OCI-M2 (cell line): ENCODE measurements at regions not wholly inside any gene's neighbourhood (a gene's known extent, or its start where the extent isn't known, plus 50 kb on each side); places are given as distances from the start of the nearest gene placed in this dataset.
"Not testable (repeated sequence)": the region's sequence is repeated elsewhere in the genome, so short reads cannot be mapped to it uniquely, and the experiment has no call there.

ENCODE experiments used
- DNase-seq: peaks from one replicate; lab custom pipeline; 2025; ENCODE audit not compliant: unreplicated experiment; lab: John Stamatoyannopoulos, UW

DNA sequence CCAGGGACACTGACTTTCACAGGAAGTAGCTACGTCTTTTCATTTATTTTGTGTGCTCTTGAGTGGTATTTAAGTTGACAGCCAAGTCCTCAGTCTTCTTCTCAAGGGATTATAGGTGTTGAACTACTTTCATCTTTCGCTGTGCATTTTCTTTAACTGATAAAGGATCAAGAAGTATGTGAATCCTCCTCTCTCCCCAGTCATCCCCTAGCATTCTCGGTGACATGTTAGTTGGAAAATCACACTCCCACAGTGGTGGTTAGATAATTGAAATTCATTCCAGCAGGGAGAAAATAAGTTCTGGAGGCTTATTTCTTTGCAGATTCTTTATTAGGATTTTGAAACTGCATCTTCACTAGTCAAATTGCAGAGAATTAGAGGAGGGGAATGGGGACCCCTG, 569.4 kb downstream of the MEI4 start:
- no peak for DNase-seq

DNA sequence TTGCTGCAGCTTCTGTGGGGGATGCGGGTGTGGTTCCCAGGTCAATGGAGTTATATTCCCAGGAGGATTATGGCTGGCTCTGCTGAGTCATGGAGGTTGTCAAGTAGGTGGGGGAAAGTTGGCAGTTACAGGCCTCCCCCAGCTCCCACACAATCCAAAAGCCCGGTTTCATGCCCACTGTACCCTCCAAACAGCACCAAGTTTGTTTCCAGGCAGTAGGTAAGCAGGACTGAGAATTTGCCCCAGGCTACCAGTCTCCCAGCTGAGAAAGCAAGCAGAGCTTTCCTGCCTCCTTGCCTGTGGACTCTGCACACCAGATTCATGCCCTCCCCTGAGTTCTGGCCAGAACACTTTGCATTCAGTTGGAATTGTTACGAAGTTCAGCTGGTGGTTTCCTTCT, 578.2 kb downstream of the MEI4 start:
- no peak for DNase-seq

DNA sequence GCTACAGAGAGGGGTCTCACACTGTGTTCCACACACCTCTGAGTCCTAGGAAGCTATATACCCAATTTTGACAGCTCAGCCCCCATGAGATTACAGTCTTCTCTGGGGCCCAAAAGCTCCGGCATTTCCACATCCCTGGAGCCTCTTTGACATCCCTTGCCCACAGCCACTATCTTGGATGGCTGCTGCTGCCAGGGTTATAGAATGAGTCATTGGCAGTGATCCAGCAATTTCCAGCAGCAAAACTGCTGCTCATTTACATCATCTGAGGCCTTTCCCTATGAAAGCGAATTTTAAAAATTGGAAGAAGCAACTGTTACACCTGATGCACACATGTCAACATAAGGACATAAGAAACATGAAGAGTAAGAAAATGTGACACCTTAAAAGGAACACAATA, 590.7 kb downstream of the MEI4 start:
- no peak for DNase-seq

DNA sequence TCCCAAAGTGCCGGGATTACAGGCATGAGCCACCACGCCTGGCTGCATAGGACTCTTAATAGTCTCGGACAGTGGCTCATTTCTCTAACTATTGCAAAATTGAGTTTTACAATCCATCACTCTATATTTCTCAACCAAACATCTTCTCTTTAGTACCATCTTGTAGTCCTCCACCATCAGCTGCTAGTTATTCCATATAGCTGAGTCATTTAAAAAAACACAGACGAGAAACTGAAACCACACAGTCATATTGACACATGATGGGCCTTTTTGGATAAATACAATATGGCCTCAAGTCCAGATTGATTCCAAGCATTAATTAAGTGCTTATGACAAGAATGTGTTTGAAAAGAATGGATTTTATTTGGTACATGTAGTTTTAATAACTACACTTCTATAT, 599.1 kb downstream of the MEI4 start:
- DNase-seq = no peak

DNA sequence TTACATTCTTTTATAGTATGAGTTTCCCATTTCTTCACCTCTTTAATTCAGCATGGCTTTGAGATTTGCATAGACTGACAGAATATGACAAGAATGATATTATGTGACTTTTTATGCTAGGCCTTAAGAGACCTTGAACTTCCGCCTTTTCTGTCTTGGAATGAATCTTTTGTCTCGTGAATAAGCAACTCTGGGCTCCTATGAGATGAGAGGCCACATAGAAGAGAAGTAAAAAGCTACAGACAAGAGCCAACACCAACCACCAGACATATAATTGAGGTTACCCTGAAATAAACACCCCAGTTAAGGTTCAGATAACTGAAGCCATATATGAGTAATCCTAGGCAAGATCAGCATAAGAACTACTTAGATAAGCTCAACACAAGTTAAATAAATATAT, 600.8 kb downstream of the MEI4 start:
- DNase-seq = no peak

DNA sequence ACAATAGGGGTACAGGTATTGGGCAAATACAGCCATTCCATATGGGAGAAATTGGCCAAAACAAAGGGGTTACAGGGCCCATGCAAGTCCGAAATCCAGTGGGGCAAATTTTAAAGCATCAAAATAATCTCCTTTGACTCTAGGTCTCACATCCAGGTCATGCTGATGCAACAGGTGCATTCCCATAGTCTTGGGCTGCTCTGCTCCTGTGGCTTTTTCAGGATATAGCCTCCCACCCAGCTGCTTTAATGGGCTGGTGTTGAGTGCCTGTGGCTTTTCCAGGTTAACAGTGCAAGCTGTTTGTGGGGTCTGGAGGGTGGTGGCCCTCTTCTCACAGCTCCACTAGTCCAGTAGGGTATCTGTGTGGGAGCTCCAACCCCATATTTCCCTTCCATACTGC, 607.1 kb downstream of the MEI4 start:
- DNase-seq = no peak

GRCh38 chr6:78260427-78260826, 606.9 kb upstream of the IRAK1BP1 start:
- DNase-seq = not testable (repeated sequence)

DNA sequence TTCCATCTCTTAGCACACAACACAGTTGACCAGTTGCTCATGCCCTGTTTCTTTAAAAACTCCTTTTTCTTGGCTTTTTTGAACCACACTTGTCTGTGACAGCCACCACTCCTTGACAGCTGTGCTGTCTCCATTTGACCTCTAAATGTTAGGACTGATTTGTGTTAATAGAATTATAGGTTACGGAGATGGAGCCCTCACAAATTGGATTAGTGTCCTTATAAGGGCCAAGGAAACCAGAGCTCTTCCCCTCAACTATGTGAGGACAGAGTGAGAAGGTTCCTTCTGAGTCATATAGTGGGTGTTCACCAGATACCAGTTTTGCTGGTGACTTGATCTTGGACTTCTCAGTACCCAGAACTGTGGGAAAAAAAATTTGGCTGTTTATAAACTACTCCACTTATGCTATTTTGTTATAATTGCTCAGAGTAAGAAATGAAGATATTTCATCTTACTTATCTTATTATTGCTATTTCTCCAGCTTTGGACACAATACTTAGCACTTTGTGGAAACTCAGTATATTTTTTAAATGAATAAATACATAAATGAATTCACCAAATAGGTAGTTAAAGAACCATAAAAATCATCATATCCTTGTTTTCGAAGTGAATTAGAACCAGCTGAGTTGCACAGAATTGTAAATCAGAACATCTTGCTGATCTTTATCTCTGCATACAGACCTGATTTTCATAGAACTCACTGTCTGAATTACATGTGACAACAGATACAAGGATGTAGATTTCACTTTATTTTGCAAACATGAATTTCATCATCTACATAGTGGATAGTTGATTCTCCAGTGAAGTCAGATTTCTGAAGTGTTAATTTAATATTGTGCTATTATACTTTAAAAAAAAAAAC, 598.5 kb upstream of the IRAK1BP1 start:
- DNase-seq = no peak

- DNase-seq = no peak
Observed at GRCh38 chr6:78300885-78301284, 566.5 kb upstream of the IRAK1BP1 start.

GRCh38 chr6:78302411-78302810, 564.9 kb upstream of the IRAK1BP1 start:
- DNase-seq = no peak

GRCh38 chr6:78308025-78308424, 559.3 kb upstream of the IRAK1BP1 start:
- no peak for DNase-seq

DNA sequence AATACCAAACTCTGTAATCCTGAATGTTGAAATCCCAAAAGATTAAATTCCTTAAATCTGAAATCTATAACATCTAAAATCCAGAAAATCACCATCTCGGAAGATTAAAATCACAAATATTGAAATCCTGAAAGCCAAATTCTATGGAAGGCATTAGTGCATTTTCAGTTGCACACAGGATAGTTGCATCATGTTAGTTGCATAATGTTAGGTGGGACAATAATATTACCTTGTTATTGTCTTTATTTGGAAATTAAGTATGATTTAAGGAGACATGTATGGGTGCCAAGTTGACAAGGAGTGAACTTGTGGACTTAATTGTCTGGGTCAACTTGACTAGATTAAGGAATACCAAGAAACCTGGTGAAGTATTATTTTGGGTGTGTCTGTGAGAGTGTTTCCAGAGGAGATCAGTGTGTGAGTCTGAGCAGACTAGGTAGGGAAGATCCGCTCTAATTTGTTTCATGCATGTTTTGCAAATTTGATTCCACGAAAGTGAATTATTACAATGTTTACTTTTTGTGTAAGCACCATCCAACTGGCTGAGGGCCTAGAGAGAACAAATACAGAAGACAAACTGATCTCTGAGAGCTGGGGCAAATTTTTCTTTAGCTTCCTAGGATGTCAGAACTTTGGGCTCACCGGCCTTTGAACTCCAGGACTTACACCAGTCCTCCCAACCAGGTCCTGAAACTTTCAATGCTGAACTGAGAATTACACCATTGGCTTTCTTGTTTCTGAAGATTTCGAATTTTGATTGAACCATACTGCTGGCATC, 545.1 kb upstream of the IRAK1BP1 start:
- no peak for DNase-seq

DNA sequence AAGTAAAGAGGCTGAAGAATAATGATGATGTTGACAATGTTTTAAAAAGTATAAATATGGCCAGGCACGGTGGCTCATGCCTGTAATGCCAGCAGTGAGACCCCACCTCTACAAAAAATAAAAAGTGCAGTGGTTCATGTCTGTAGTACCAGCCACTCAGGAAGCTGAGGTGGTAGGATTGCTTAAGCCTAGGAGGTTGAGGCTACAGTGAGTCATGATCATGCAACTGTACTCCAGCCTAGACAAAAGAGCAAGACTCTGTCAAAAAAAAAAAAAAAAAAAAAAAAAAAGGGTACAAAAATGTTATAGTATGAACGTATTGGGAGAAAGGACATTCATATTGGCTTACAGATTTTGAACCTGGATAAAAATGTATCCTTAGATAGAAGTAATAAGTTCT, 543.1 kb upstream of the IRAK1BP1 start:
- no peak for DNase-seq

DNA sequence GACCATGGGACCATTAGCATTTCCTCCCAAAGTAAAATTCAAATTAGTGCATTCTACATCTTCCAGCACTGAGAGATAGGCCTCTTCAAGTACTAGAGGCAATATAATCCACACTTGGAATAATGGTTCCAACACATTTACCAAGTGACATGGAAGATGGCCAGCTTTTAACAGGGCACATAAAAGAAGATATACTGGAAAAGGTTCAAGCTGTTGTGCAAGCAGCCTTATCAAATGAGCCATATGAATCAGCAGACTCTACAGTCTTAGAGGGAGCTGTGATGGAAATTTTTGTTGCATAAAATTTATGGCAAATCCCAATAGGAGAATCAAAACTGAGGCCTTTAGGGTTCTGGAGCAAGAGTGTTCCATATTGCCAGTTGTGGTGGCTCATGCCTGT, 526.6 kb upstream of the IRAK1BP1 start:
- no peak for DNase-seq

- no peak for DNase-seq
Observed at GRCh38 chr6:78345882-78346281, 521.5 kb upstream of the IRAK1BP1 start.

GRCh38 chr6:78347191-78347916, 520.0 kb upstream of the IRAK1BP1 start:
- no peak for DNase-seq

DNA sequence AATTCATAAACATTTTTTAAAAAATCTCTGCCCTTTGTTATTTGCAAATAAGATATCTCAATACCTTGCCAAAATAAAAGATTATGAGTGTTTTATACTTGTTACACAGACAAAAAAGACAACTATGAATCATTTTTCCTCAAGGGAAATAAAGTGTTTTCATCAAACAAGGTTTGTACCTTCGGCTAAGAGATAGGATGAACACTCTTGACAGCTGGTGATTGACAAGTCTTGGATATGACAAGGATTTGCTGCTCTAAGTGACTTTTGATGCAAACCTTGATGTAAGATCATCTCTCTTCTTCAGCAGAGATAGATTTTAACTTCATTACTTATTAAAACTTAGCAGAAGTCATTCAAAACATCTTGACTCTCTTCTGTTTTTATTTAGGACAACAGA, 514.3 kb upstream of the IRAK1BP1 start:
- no peak for DNase-seq

DNA sequence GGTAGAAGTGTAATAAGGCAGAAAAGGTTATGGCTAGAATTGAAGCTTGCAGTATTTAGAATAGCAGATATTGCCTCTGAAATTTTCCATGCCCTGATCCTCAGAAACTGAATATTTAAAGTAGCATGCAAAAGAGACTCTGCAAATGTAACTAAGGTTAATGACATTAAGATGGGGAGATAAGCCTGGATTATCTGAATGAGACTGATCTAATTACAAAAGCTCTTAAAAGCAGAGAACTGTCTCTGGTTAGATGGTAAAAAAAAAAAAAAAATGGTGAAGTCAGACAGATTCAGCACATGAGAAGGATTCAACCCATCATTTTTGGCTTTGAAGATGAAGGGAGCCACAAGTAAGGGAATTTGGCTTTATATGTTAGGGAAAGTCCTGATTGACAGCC, 503.7 kb upstream of the IRAK1BP1 start:
- DNase-seq = no peak

DNA sequence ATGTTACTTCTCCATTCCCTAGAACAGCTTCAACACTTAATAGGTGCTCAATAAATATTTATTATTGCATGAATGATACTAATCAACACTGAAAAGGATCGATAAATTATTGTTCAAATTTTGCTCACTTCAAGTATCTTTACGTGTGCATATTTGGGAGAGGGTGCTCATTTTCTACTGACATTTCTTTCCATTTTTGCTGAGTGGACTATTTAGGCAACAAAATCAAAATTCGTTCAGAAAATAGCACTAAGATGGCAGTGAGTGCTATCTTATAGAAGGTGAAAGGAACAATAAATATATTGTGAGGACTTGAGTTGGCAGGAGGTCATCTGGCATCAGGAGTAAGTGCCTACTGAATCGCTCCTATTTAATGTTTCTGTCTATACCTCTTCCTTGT, 501.9 kb upstream of the IRAK1BP1 start:
- DNase-seq = no peak

GRCh38 chr6:78377056-78377455, 490.3 kb upstream of the IRAK1BP1 start:
- no peak for DNase-seq

- no peak for DNase-seq
Observed at GRCh38 chr6:78379982-78380381, 487.4 kb upstream of the IRAK1BP1 start.

GRCh38 chr6:78380541-78380940, 486.8 kb upstream of the IRAK1BP1 start:
- no peak for DNase-seq
